ENCODE measurements at regions not wholly inside any gene's neighbourhood (a gene's known extent, or its start where the extent isn't known, plus 50 kb on each side); places are given as distances from the start of the nearest gene placed in this dataset.

- Histone ChIP-seq H3K9me3 (ENCODE audit: severe bottlenecking) (no peaks in the 10 kb centered on the region), H3K27ac (ENCODE audit: poor library complexity, severe bottlenecking) (no peak overlapping the region), H3K27me3 (ENCODE audit: insufficient read depth, poor library complexity, severe bottlenecking) (no peaks in the 10 kb centered on the region), H3K4me1 (ENCODE audit: insufficient read depth, poor library complexity, severe bottlenecking) (no peaks in the 10 kb centered on the region), H3K36me3 (ENCODE audit: low read depth) (no peaks in the 10 kb centered on the region), H3K4me3 (ENCODE audit: severe bottlenecking) (no peak overlapping the region)
- no peak for TF ChIP-seq CTCF (IDR thresholded peaks at IDR 0.05; ENCODE audit: poor library complexity, severe bottlenecking)
- no peak for ATAC-seq (ENCODE audit: low read depth)
- no peak for DNase-seq (ENCODE audit: low spot score)
These were observed 537.7 kb downstream of the MCTP2 start for GRCh38 chr15:94769089-94769488.

- DNase-seq (ENCODE audit: low spot score), result no peak
- ATAC-seq (ENCODE audit: low read depth), result no peak
- no peaks in the 10 kb centered on the region for H3K9me3 ChIP-seq (ENCODE audit: severe bottlenecking)
- H3K4me3 ChIP-seq (ENCODE audit: severe bottlenecking), result no peak overlapping the region
- TF ChIP-seq CTCF (IDR thresholded peaks at IDR 0.05; ENCODE audit: poor library complexity, severe bottlenecking), result no peak
- no peaks in the 10 kb centered on the region for H3K36me3 ChIP-seq (ENCODE audit: low read depth)
- no peak overlapping the region for H3K27ac ChIP-seq (ENCODE audit: poor library complexity, severe bottlenecking)
- H3K27me3 ChIP-seq (ENCODE audit: insufficient read depth, poor library complexity, severe bottlenecking), result no peaks in the 10 kb centered on the region
- no peaks in the 10 kb centered on the region for H3K4me1 ChIP-seq (ENCODE audit: insufficient read depth, poor library complexity, severe bottlenecking)
These were observed 538.8 kb downstream of the MCTP2 start for GRCh38 chr15:94770199-94770598.

GRCh38 chr15:94777037-94777436 is 545.7 kb downstream of the MCTP2 start:
- Histone ChIP-seq H3K4me1 (ENCODE audit: insufficient read depth, poor library complexity, severe bottlenecking) (no peaks in the 10 kb centered on the region), H3K27ac (ENCODE audit: poor library complexity, severe bottlenecking) (no peak overlapping the region), H3K9me3 (ENCODE audit: severe bottlenecking) (no peaks in the 10 kb centered on the region), H3K36me3 (ENCODE audit: low read depth) (no peaks in the 10 kb centered on the region), H3K4me3 (ENCODE audit: severe bottlenecking) (no peak overlapping the region), H3K27me3 (ENCODE audit: insufficient read depth, poor library complexity, severe bottlenecking) (no peaks in the 10 kb centered on the region)
- DNase-seq (ENCODE audit: low spot score) (no peak), ATAC-seq (ENCODE audit: low read depth) (no peak)
- TF ChIP-seq CTCF (IDR thresholded peaks at IDR 0.05; ENCODE audit: poor library complexity, severe bottlenecking), result no peak

GRCh38 chr15:94778840-94779239 is 547.5 kb downstream of the MCTP2 start:
- no peak overlapping the region for H3K4me3 ChIP-seq (ENCODE audit: severe bottlenecking)
- DNase-seq (ENCODE audit: low spot score) (no peak), ATAC-seq (ENCODE audit: low read depth) (no peak)
- no peak for TF ChIP-seq CTCF (IDR thresholded peaks at IDR 0.05; ENCODE audit: poor library complexity, severe bottlenecking)
- no peak overlapping the region for H3K27ac ChIP-seq (ENCODE audit: poor library complexity, severe bottlenecking)
- no peaks in the 10 kb centered on the region for H3K9me3 ChIP-seq (ENCODE audit: severe bottlenecking)
- no peaks in the 10 kb centered on the region for H3K4me1 ChIP-seq (ENCODE audit: insufficient read depth, poor library complexity, severe bottlenecking)
- H3K36me3 ChIP-seq (ENCODE audit: low read depth), result peaks cover 7% of the 10 kb centered on the region; the same call in 1 of the 2 replicates
- no peaks in the 10 kb centered on the region for H3K27me3 ChIP-seq (ENCODE audit: insufficient read depth, poor library complexity, severe bottlenecking)

- no peaks in the 10 kb centered on the region for H3K27me3 ChIP-seq (ENCODE audit: insufficient read depth, poor library complexity, severe bottlenecking)
- no peak overlapping the region for H3K27ac ChIP-seq (ENCODE audit: poor library complexity, severe bottlenecking)
- no peak for TF ChIP-seq CTCF (IDR thresholded peaks at IDR 0.05; ENCODE audit: poor library complexity, severe bottlenecking)
- DNase-seq (ENCODE audit: low spot score), result no peak
- no peak for ATAC-seq (ENCODE audit: low read depth)
- H3K9me3 ChIP-seq (ENCODE audit: severe bottlenecking), result no peaks in the 10 kb centered on the region
- H3K4me3 ChIP-seq (ENCODE audit: severe bottlenecking), result no peak overlapping the region
- H3K36me3 ChIP-seq (ENCODE audit: low read depth), result peaks cover 7% of the 10 kb centered on the region; the same call in 1 of the 2 replicates
- no peaks in the 10 kb centered on the region for H3K4me1 ChIP-seq (ENCODE audit: insufficient read depth, poor library complexity, severe bottlenecking)
These were observed 548.8 kb downstream of the MCTP2 start for GRCh38 chr15:94780166-94780565.
